Activated naive CD4-positive, alpha-beta T cell treated with anti-CD3 and anti-CD28 coated beads, Interleukin-2, amount 50 U/mL, for 72 hours (primary cell): ENCODE measurements at regions not wholly inside any gene's neighbourhood (a gene's known extent, or its start where the extent isn't known, plus 50 kb on each side); places are given as distances from the start of the nearest gene placed in this dataset.

Source experiments
- ATAC-seq, 2 donors: fragments of 150-1000 bp; cut with Tn5 transposase; 2 replicates each; pipeline ENCODE4 v1.10.0; 2021; ENCODE audit warnings: mild to moderate bottlenecking in 2 of 2, moderate library complexity in 2 of 2
- DNase-seq, 2 donors: peaks; one replicate each; pipeline ENCODE4 v3.0.0; 2021 to 2022; ENCODE audit warnings: low spot score in 2 of 2
- H3K27ac Mint-ChIP-seq, 2 donors: one replicate each; pipeline ENCODE4 v1.8.0; 2022; ENCODE audit warnings: mild to moderate bottlenecking in 2 of 2, mixed read lengths in 2 of 2
- H3K36me3 Mint-ChIP-seq, 2 donors: one replicate each; pipeline ENCODE4 v1.8.0; 2022; ENCODE audit warnings: mixed read lengths in 2 of 2
- H3K9me3 Mint-ChIP-seq, 2 donors: one replicate each; pipeline ENCODE4 v1.8.0; 2022; ENCODE audit warnings: mixed read lengths in 2 of 2

DNA sequence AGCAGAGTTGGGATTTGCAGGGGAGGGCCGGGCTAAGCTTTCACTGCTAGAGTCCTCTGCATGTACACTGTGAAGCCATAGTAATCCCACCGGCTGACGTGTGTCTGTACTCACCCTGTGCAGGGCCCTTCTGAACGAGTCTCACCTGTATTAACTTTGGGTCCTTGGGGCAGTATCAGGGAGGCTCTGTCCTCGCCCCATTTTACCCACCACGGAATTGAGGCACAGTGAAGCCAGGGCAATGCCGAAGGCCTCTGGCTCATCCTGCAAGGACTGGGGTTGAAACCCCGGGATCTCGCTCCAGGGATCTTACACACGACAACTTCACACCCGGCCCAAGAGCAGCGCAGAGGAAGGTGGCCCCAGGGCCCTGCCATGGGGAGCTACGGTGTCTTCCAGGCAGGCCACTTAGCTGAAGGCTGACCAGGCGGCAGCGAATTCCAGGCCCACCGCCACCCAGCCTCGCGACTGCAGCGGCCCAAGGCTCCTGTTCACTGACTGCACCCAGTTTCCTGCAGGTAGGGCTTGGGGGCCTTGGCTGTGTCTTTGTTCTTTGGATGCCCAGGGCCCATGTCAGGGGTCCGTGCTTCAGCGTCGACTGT, 75.5 kb upstream of the ADRA2C start:
- no peak for ATAC-seq
- no peaks in the 10 kb centered on the region for H3K9me3 Mint-ChIP-seq
- H3K36me3 Mint-ChIP-seq: no peaks in the 10 kb centered on the region
- H3K27ac Mint-ChIP-seq: no peak overlapping the region
- DNase-seq: no peak

DNA sequence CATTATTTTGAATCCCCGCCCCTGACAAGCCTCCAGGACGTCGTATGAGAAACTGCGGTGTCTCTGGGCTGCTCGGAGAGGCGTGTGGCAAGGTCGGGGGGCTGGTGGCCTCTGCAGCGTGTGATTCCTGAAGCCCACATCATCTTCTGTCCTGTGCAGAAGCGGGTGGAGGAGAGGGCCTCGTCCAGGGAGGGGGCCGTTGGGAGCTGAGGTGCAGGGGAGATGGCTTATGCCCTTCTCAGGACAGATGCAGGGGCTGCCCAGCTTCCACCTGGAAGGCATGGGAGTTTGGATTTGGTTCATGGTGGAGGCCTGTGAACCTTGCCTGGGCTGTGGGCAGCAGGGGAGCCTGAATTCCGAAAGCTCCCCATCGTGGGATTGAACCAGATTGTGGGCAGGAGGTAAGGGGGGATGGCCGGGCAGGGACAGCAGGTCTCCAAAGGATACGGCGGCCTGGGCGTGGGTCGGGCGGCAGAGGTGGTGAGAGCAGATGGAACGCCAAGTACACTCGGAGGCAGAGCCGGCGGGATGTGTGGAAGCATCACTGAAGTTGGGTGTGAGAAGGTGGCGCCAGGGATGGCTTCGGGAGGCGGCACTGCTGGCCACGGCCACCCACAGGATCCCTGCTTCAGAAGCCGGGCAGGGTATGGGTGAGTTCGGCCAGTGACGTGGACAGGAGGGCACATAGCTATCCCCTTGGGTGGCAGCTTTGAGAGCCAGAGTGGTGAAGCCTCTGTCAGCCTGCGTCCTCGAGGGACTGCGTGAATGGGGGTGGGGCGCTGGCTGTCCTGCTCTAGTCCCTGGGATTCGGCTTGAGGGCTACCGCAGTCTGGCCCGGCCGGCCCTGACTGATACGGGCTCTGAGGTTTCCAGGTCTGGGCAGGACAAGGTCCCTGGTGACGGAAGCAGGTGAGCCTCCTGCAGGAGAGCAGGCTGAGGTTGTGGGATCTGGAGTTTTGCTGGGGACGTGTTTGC, 76.3 kb upstream of the ADRA2C start:
- Mint-ChIP-seq H3K27ac (no peak overlapping the region), H3K9me3 (no peaks in the 10 kb centered on the region), H3K36me3 (no peaks in the 10 kb centered on the region)
- DNase-seq (no peak), ATAC-seq (no peak)

DNA sequence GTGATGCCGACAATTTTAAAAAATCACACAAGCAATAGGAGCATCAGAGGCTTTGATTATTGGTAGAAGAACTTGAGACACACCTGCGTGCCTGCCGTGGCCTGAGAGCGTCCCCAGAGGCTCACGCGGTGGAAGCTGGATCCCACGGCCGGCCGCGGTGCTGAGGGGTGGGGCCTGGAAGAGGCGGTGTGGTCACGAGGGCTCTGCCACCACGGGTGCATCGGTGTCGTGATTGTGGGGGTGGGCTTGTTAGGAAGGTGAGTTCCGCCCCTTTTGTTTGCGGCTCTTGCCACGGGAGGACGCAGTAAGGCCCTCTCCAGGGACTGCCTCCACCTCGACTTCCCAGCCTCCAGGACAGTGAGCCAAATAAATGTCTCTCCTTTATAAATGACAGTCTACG, 77.2 kb upstream of the ADRA2C start:
- no peaks in the 10 kb centered on the region for H3K36me3 Mint-ChIP-seq
- no peaks in the 10 kb centered on the region for H3K9me3 Mint-ChIP-seq
- no peak for DNase-seq
- ATAC-seq: no peak
- no peak overlapping the region for H3K27ac Mint-ChIP-seq

DNA sequence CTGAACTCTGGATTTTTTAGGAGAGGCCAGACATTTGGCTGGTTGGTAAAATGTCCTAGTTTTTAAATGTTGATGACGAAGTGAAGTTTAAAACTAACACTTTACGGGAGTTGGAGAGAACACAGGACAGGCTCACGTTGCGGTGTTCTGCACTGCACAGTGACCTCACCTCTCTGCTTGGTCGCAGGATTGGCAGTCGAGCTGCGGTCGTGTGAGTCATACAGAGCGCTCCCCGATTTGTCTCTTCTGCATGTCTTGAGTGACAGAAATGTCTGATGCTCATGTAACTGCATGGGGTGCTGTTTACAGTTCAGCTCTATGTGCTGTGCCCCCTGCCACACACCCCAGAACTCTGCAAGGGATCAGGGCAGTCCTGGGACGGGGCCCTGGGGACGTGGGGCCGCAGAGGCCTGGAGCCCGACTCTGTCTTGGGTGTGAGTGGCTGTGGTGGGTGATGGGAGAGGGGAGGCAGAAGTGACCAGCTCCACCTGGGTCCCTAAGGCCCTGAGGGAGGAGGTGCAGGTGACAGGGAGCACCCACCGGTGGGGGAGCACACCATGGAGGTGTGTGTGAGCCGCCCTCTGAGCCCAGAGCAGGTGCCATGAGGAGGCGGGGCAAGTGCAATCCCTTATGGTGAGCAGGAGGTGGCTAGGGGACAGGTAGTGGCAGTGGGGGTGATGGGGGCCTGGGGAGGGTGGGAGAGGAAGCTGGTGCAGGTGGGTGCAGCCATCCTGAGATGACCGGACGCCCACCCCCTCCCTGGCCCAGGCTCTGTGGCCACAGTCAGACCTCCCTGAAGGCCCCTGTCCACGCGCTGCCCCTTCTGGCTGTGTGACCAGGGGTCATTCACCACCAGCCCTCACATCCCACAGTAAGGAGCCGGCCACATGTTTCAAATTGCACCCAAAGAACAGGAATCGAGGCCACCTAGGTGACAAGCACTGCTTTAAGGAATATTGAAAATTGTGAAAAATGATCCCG, 77.9 kb upstream of the ADRA2C start:
- ATAC-seq (no peak), DNase-seq (no peak)
- Mint-ChIP-seq H3K27ac (no peak overlapping the region), H3K36me3 (no peaks in the 10 kb centered on the region), H3K9me3 (no peaks in the 10 kb centered on the region)

DNA sequence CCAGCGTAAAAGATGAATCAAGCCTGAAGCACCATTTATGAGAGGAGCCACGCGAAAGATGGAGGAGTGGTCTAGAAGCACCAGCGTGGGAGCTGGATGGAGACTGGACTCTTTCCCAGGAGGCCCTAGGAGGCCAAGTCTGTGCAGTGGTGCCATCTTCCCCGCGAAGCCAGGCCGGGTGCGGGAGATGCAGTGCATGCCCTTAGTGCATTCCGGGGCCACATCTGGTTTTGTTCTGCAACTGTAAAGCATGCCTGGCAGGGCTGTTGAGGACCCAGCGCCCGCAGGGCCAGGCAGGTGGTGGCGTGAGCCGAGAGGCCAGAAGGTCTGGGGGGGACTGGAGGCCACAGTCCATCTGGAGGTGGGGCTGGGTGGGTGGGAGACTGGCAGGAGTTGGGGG, 78.6 kb upstream of the ADRA2C start:
- DNase-seq (no peak), ATAC-seq (no peak)
- no peak overlapping the region for H3K27ac Mint-ChIP-seq
- H3K36me3 Mint-ChIP-seq: no peaks in the 10 kb centered on the region
- no peaks in the 10 kb centered on the region for H3K9me3 Mint-ChIP-seq

DNA sequence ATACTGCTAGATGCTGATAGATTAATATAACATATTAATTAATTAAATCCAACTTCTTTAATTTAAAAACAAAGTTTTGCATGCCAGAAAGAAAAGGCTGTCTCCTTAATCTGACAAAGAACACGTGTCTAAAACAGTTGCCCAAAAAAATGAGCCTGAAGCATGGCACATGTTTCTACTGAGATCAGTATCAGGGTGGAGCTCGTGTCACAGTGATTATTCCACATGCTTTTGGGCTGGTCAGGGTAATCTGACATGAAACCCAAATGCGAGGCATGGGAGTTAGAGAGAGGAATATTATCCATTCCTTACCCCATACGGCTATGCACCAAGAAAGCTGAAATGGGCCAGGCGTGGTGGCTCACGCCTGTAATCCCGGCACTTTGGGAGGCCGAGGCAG, 79.4 kb upstream of the ADRA2C start:
- DNase-seq (no peak), ATAC-seq (no peak)
- Mint-ChIP-seq H3K9me3 (no peaks in the 10 kb centered on the region), H3K36me3 (no peaks in the 10 kb centered on the region), H3K27ac (no peak overlapping the region)

DNA sequence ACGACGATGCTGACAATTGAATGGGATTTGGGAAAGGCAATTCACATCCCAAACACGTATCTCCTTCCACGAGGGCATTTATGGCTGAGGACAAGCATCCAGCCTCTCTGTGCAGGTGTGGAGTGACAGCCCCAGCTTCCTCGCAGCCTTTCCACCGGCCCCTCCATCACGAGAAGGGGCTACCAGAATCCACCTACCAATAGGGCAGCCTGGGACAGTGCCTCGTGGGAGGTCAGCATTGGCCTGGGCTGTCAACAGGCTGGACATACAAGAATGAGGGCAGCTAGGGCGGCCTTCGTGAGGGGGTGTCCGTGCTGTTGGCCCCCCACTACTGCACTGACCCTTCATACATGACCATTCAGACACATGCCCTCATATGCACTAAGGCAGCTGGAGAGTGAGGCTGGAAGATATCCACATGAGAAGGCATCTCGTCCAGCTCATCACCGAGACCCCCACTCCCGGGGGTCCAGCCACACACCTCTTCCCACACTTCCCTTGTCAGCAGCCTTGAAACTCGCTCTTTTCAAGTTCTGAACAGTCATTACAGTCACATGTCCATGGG, 81.0 kb upstream of the ADRA2C start:
- Mint-ChIP-seq H3K36me3 (no peaks in the 10 kb centered on the region), H3K9me3 (no peaks in the 10 kb centered on the region), H3K27ac (no peak overlapping the region)
- DNase-seq (no peak), ATAC-seq (no peak)

DNA sequence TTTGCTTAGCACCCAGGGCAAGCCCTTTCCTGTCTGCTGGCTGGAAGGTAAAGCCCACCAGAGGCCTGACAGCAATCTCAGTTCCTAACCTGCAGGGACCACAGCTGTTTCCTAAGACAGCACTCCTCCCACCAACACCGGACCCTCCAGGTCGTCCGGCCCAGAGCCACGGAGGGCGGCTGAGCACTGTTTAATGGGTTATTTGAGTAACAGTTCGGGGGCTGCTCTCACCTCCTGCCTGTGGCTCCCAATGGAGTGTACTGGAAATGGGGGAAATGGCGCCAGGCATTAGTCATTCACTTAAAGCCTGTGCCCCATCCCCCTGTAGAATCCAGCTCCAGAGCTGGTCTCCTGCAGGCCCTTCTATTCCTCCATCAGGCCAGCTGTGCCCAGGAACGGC, 81.6 kb upstream of the ADRA2C start:
- Mint-ChIP-seq H3K9me3 (no peaks in the 10 kb centered on the region), H3K27ac (no peak overlapping the region), H3K36me3 (no peaks in the 10 kb centered on the region)
- DNase-seq: no peak
- ATAC-seq: no peak

DNA sequence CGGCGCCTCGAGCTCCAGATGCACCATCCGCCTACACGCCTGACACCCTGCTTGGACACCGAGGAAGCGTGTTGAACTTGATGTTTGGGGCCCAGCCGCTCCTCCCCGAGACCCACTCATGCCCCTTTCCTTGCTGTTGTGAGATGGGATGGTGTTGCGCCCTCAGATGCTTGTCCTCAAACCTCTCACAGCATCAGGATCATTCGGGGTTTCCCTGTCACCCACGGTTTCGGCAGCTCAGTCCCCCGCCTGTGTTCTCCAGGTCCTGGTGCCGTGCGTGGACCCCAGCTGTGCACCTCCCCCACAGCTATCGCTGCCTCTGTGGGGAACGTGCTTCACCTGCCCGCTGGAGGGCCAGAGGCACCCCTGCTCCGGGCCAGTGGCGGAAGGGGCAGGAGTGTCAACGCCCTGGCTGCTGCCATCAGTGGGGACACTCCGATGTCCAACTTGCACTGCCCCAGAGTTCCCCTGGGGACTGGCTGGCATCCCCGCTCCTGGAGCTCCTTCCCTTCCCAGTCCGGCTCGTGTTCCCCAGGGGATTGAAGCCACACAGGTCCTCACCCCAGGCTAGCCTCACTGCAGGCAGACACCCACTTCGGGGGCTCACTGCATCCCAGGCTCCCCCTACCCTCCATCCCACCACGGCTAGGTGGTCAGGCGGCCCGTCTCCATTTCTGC, 82.3 kb upstream of the ADRA2C start:
- Mint-ChIP-seq H3K9me3 (no peaks in the 10 kb centered on the region), H3K36me3 (no peaks in the 10 kb centered on the region), H3K27ac (no peak overlapping the region)
- ATAC-seq (no peak), DNase-seq (no peak)

DNA sequence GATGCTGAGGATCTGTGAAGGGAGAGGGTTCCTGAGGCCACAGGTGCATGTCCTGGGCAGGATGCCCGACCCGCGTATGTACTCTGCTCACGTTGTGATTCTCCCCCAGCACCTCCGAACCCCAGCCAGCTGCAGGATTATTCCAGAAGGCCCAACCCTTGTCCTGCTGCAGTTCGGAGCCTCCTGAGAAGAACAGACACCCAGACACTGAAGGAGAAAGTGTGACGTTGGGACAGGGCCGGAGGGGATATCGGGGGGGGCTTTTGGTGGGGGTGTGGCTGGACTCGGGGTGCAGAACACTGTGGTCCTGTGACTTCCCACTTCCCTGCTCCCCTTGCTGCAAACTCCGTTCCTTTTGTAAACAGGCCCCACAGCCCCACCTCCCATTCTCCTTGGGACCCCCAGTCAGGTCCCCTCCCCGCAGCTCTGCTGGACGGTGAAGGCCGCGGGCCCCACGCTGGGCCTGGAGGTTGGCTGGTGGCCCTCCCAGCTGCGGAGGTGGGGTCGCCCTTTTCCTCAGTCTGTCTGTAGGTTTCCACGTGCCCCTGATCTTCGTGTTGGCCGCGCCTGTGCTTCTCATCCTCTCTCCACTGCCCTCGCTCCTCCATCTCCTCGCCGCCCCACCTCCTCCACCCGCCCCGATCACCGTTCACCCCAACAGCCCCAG, 83.0 kb upstream of the ADRA2C start:
- no peak overlapping the region for H3K27ac Mint-ChIP-seq
- no peak for DNase-seq
- no peaks in the 10 kb centered on the region for H3K36me3 Mint-ChIP-seq
- no peaks in the 10 kb centered on the region for H3K9me3 Mint-ChIP-seq
- no peak for ATAC-seq

DNA sequence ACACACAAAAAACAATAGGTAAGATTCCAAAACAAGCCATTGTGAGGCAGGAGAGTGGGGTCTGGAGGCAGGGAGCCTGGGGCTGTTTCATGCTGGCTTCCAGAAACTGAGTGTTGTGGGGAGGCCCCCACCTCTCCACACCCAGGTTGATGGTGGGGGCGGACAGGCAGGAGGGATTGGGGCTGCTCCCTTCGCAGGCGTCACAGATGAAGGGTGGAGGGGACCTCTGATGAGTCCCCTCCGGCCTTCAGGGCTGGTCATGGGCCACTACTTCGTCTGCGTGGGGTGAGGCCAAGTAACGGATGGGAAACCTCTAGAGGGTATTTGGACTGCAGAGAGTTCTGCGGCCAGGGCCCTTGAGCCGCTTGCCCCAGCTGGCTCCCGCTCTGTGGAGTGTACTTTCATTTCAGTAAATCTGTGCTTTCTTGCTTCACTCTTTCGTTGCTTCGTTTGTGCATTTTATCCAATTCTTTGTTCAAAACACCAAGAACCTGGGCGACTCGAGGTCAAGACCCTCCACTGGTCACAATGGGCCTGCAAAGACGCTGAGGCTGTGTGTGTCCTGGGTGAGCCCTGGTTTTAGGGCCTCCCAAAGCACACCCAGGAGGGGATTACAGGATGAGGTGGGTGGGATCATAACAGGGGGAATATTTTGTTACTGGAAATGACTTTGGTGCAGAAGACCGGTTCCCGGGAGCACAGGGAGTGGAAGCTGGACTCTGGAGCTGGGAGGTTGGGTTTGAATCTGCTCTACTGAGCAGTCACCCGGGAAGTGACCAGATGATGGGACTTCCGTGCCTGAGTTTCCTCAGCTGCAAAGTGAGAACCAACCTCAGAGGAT, 83.7 kb upstream of the ADRA2C start:
- no peak for ATAC-seq

DNA sequence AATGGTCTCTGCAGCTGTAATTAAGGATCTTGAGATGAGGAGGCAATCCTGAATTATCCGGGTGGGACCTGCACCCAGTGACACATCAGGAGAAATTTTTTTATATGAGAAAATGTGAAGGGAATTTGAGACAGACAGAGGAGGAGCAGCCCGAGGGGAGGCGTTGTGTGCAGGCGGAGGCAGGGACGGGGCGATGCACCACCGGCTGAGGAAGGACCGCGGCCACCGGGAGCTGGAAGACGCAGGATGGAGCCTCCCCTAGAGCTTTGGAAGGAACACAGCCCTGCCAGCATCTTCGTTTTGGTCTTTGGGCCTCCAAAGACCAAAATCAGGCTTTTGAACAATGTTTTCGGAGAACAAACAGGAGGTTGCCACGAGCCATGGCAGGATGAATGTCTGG, 85.0 kb upstream of the ADRA2C start:
- Mint-ChIP-seq H3K27ac (no peak overlapping the region), H3K9me3 (no peaks in the 10 kb centered on the region), H3K36me3 (no peaks in the 10 kb centered on the region)
- ATAC-seq (no peak), DNase-seq (no peak)

More for the DNA sequence above, 83.7 kb upstream of the ADRA2C start:
- Mint-ChIP-seq H3K27ac (no peak overlapping the region), H3K9me3 (no peaks in the 10 kb centered on the region), H3K36me3 (no peaks in the 10 kb centered on the region)
- DNase-seq: no peak

DNA sequence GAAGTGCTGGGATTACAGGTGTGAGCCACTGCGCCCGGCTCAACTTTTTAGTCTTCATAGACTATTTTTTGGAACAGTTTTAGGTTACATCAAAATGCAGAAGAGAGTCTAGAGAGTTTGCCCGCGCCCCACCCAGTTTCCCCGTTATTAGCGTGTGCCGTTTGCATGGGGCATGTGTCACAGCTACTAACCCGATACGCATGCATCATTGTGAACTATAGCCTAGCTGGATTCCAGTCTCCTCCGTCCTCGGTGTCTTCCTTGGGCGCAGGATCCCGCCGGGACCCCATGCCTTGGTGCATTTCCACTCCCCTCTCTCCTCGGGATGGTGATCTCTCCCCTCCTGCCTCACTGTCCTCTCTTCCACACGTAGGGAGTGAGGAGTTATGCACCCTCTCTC, 85.5 kb upstream of the ADRA2C start:
- Mint-ChIP-seq H3K9me3 (no peaks in the 10 kb centered on the region), H3K27ac (no peak overlapping the region), H3K36me3 (no peaks in the 10 kb centered on the region)
- no peak for ATAC-seq
- no peak for DNase-seq

DNA sequence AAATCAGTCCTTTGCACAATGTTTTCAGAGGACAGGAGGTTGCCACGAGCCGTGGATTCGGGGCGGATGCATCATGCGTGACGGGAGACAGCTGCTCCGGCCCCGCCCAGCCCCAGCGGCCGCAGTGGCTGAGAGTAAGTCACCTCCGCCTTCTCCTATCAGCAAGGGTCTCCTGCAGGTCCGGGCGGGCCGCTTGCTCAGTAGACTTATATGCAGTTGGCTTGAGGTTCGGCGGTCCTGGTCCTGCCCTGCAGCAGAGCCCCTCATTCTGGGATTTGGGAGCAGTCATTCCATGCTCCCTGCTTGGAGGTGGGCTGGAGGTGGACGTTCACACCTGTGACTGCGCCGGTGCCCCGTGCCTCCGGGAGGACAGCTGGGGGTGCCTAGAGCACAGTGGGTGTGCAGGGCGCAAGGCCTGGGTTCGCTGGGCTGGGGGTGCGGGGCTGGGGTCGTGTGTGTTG, 86.3 kb upstream of the ADRA2C start:
- ATAC-seq: no peak
- H3K9me3 Mint-ChIP-seq: no peaks in the 10 kb centered on the region
- no peaks in the 10 kb centered on the region for H3K36me3 Mint-ChIP-seq
- DNase-seq: no peak
- no peak overlapping the region for H3K27ac Mint-ChIP-seq
